HUDEP-2 (cell line): ENCODE measurements at regions not wholly inside any gene's neighbourhood (a gene's known extent, or its start where the extent isn't known, plus 50 kb on each side); places are given as distances from the start of the nearest gene placed in this dataset.

ENCODE experiments used
- DNase-seq, 76 experiments: peaks; one replicate each; lab custom pipeline; 2025; ENCODE audit not compliant: unreplicated experiment in 76 of 76; lab: John Stamatoyannopoulos, UW

GRCh38 chr14:97532052-97532451 is 734.9 kb downstream of the VRK1 start:
- DNase-seq = no peak

- no peak for DNase-seq
These were observed 739.2 kb downstream of the VRK1 start for GRCh38 chr14:97536421-97536820.

- DNase-seq = no peak
These were observed 741.7 kb downstream of the VRK1 start for GRCh38 chr14:97538749-97539410.

- no peak for DNase-seq
These were observed 742.2 kb downstream of the VRK1 start for GRCh38 chr14:97539411-97539795.

GRCh38 chr14:97539884-97540283 is 742.7 kb downstream of the VRK1 start:
- no peak for DNase-seq

GRCh38 chr14:97543221-97543620 is 746.0 kb downstream of the VRK1 start:
- no peak for DNase-seq

GRCh38 chr14:97543816-97544215 is 746.6 kb downstream of the VRK1 start:
- DNase-seq = no peak

- DNase-seq = no peak
These were observed 747.4 kb downstream of the VRK1 start for GRCh38 chr14:97544571-97544970.

GRCh38 chr14:97546491-97547230 is 749.5 kb downstream of the VRK1 start:
- DNase-seq = no peak

GRCh38 chr14:97550463-97550862 is 753.3 kb downstream of the VRK1 start:
- no peak for DNase-seq

- DNase-seq = no peak
These were observed 757.4 kb downstream of the VRK1 start for GRCh38 chr14:97554597-97554996.

GRCh38 chr14:97564334-97564733 is 767.2 kb downstream of the VRK1 start:
- no peak for DNase-seq

- DNase-seq = no peak
These were observed 774.0 kb downstream of the VRK1 start for GRCh38 chr14:97571201-97571600.

GRCh38 chr14:97571866-97572555 is 774.8 kb downstream of the VRK1 start:
- no peak for DNase-seq

GRCh38 chr14:97572583-97573458 is 775.6 kb downstream of the VRK1 start:
- no peak for DNase-seq

- no peak for DNase-seq
These were observed 778.5 kb downstream of the VRK1 start for GRCh38 chr14:97575677-97576076.

- no peak for DNase-seq
These were observed 781.9 kb downstream of the VRK1 start for GRCh38 chr14:97578982-97579548.

GRCh38 chr14:97581016-97581415 is 783.8 kb downstream of the VRK1 start:
- no peak for DNase-seq

- no peak for DNase-seq
These were observed 784.8 kb downstream of the VRK1 start for GRCh38 chr14:97582022-97582421.

- DNase-seq = no peak
These were observed 787.3 kb downstream of the VRK1 start for GRCh38 chr14:97584528-97584927.
